HCT116 (cell line): ENCODE measurements at regions not wholly inside any gene's neighbourhood (a gene's known extent, or its start where the extent isn't known, plus 50 kb on each side); places are given as distances from the start of the nearest gene placed in this dataset.

Experiments
- ATAC-seq: fragments of 200-7000 bp; cut with Tn5 transposase; 2 replicates; pipeline ENCODE4 v1.9.1; 2020; ENCODE audit warnings: mild to moderate bottlenecking, moderate library complexity
- BruUV-seq: library from RNA; stranded (reverse); fragments of 400-500 nt; replicated peaks from 2 replicates; lab custom pipeline; 2021; lab: Mats Ljungman, UMichigan
- CTCF ChIA-PET: fragments of 300-600 bp; sonication (Branson Sonifier 250); formaldehyde crosslinking; loops from one replicate; lab custom pipeline; 2021; ENCODE audit warnings: antibody characterized with exemption; lab: Charles Lee
- POLR2A ChIA-PET: fragments of 300-600, 350-600 bp; sonication (Branson Sonifier 250); formaldehyde crosslinking; loops from one replicate; lab custom pipeline; 2021; ENCODE audit warnings: antibody characterized with exemption; lab: Charles Lee
- RAD21 ChIA-PET, 2 experiments: fragments of 300-600 bp; sonication (Branson Sonifier 250); formaldehyde crosslinking; loops; one replicate each; lab custom pipeline; 2023; ENCODE audit warnings: low total read pairs in 2 of 2; ENCODE audit not compliant: uncharacterized antibody in 2 of 2, unreplicated experiment in 2 of 2, low non-redundant PET in 1 of 2; lab: Charles Lee
- DNase-seq: peaks from one replicate; pipeline ENCODE4 v3.0.0-alpha.2; 2010; ENCODE audit warnings: low read depth, low spot score
- H2AFZ ChIP-seq: fragments of 200-600 bp; shearing (Covaris generic), sonication (generic); 2 replicates; pipeline ENCODE4 v1.6.1; 2017; ENCODE audit warnings: low read depth, mixed run types, mixed read lengths, antibody characterized with exemption, low read length; ENCODE audit not compliant: poor library complexity, severe bottlenecking
- H3K27ac ChIP-seq: 2 replicates; pipeline ENCODE4 v1.5.1; 2012; ENCODE audit warnings: low read depth, low read length
- H3K27me3 ChIP-seq: fragments of 200-600 bp; sonication (generic); 2 replicates; pipeline ENCODE4 v1.6.1; 2016; ENCODE audit warnings: mixed run types, low read length, mixed read lengths; ENCODE audit not compliant: insufficient read depth
- H3K36me3 ChIP-seq, 2 experiments: fragments of 200-500 bp in 1 of 2; fragments of 200-600 bp in 1 of 2; sonication (Bioruptor generic) in 1 of 2; sonication (generic) in 1 of 2; 2 replicates each; pipeline versions ENCODE4 v1.5.1 to v1.6.1; 2014 to 2016; ENCODE audit warnings: low read length in 2 of 2, inconsistent platforms in 1 of 2, mixed read lengths in 1 of 2, mixed run types in 1 of 2; ENCODE audit not compliant: insufficient read depth in 2 of 2, control insufficient read depth in 1 of 2
- H3K4me1 ChIP-seq, 2 experiments: fragments of 200-600 bp in 1 of 2; sonication (generic) in 1 of 2; 2 replicates each; pipeline versions ENCODE4 v1.5.1 to v1.6.1; 2012 to 2017; ENCODE audit warnings: low read length in 2 of 2, inconsistent platforms in 1 of 2, mild to moderate bottlenecking in 1 of 2, mixed read lengths in 1 of 2, mixed run types in 1 of 2, moderate library complexity in 1 of 2; ENCODE audit not compliant: insufficient read depth in 2 of 2, control insufficient read depth in 1 of 2
- H3K4me2 ChIP-seq: fragments of 200-600 bp; sonication (generic); 2 replicates; pipeline ENCODE4 v1.6.1; 2017; ENCODE audit warnings: mixed run types, low read length, mixed read lengths
- H3K4me3 ChIP-seq, 2 experiments: fragments of 200-600 bp in 1 of 2; sonication (generic) in 1 of 2; replicated peaks in 1 of 2; 2 replicates each; pipeline ENCODE4 v1.5.1; 2011 to 2016; ENCODE audit warnings: low read length in 2 of 2, control low read depth in 1 of 2, low read depth in 1 of 2, mild to moderate bottlenecking in 1 of 2, mixed read lengths in 1 of 2, mixed run types in 1 of 2
- H3K79me2 ChIP-seq: fragments of 200-600 bp; sonication (generic); 2 replicates; pipeline ENCODE4 v1.6.1; 2017; ENCODE audit warnings: mild to moderate bottlenecking, mixed run types, low read length, moderate library complexity, mixed read lengths; ENCODE audit not compliant: insufficient read depth
- H3K9ac ChIP-seq: fragments of 200-600 bp; sonication (generic); 2 replicates; pipeline ENCODE4 v1.6.1; 2016; ENCODE audit warnings: low read length, mixed read lengths
- H3K9me2 ChIP-seq: fragments of 200-600 bp; sonication (generic), shearing (Covaris generic); 2 replicates; pipeline ENCODE4 v1.6.1; 2017; ENCODE audit warnings: mixed run types, mild to moderate bottlenecking, moderate library complexity; ENCODE audit not compliant: insufficient read depth
- H3K9me3 ChIP-seq, 2 experiments: fragments of 200-500 bp in 1 of 2; fragments of 200-600 bp in 1 of 2; sonication (Bioruptor generic) in 1 of 2; sonication (generic) in 1 of 2; 2 replicates each; pipeline ENCODE4 v1.6.1; 2014 to 2017; ENCODE audit warnings: low read length in 2 of 2, mixed read lengths in 2 of 2, inconsistent platforms in 1 of 2, low read depth in 1 of 2, mild to moderate bottlenecking in 1 of 2, mixed run types in 1 of 2, moderate library complexity in 1 of 2; ENCODE audit not compliant: control insufficient read depth in 1 of 2, insufficient read depth in 1 of 2
- H4K20me1 ChIP-seq: fragments of 200-600 bp; sonication (generic), shearing (Covaris generic); 2 replicates; pipeline ENCODE4 v1.6.1; 2017; ENCODE audit warnings: mixed run types, mild to moderate bottlenecking, moderate library complexity; ENCODE audit not compliant: insufficient read depth
- CBX3 ChIP-seq: IDR thresholded peaks from 2 replicates; pipeline ENCODE4 v1.6.1; 2012; ENCODE audit warnings: low read depth
- EGR1 ChIP-seq: IDR thresholded peaks from 2 replicates; pipeline ENCODE4 v1.6.1; 2012; ENCODE audit warnings: low read depth
- MAX ChIP-seq: IDR thresholded peaks from 2 replicates; pipeline ENCODE4 v1.6.1; 2012
- POLR2A ChIP-seq: IDR thresholded peaks from 2 replicates; pipeline ENCODE4 v1.7.0; 2011; ENCODE audit warnings: borderline replicate concordance; ENCODE audit not compliant: insufficient read depth, insufficient read length; ENCODE audit errors: extremely low read depth
- POLR2AphosphoS5 ChIP-seq: IDR thresholded peaks from 2 replicates; pipeline ENCODE4 v1.6.1; 2011; ENCODE audit warnings: mild to moderate bottlenecking, low read depth, low read length, moderate library complexity
- REST ChIP-seq: IDR thresholded peaks from 2 replicates; pipeline ENCODE4 v1.6.1; 2012; ENCODE audit warnings: low read depth
- SIN3A ChIP-seq: IDR thresholded peaks from 2 replicates; pipeline ENCODE4 v1.6.1; 2012; ENCODE audit warnings: low read depth
- TCF7L2 ChIP-seq: IDR thresholded peaks from 2 replicates; pipeline ENCODE4 v1.7.0; 2011; ENCODE audit warnings: borderline replicate concordance, inconsistent platforms; ENCODE audit not compliant: insufficient read depth, insufficient read length; ENCODE audit errors: extremely low read depth
- intact Hi-C: fragments of 100-400 bp; cut with micrococcal nuclease; formaldehyde crosslinking; loops from 2 replicates; pipeline ENCODE4 v1.10.0; 2022

GRCh38 chr5:133783481-133783880 is 171.1 kb upstream of the FSTL4 start (continued):
- no peak for TF ChIP-seq REST

DNA sequence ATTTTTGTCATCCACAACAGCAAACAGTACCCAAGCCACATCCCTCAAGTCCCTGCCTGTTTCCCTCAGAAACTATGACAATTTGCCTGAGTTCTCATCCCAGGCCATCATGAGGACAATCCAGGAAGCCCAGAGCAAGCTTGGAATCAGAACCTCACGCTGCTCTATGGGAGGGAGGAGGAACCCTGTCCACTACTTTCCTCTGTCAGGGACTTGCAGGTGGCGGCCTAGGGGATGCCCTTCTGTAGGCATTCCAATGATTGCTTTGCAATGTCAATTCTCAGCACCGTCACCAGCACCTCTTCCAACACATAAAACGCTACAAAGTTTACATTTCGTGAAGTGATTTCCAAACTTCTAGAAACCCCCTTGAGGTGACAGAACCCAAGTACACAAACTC is 170.4 kb upstream of the FSTL4 start:
- Histone ChIP-seq H3K79me2 (no peaks in the 10 kb centered on the region), H3K4me1 (no peaks in the 10 kb centered on the region), H3K27me3 (no peaks in the 10 kb centered on the region), H2AFZ (no peak overlapping the region), H3K36me3 (no peaks in the 10 kb centered on the region), H3K4me3 (no peak overlapping the region), H3K4me2 (no peak overlapping the region), H3K9me3 (no peaks in the 10 kb centered on the region), H3K9ac (no peak overlapping the region), H4K20me1 (no peaks in the 10 kb centered on the region), H3K27ac (no peak overlapping the region), H3K9me2 (no peaks in the 10 kb centered on the region)
- no peak for ATAC-seq
- CTCF ChIA-PET, result no interaction called here
- intact Hi-C loops, result no loop called here
- POLR2A ChIA-PET, result no interaction called here
- no peak for DNase-seq
- TF ChIP-seq TCF7L2 (no peak), POLR2A (no peak), CBX3 (no peak), POLR2AphosphoS5 (no peak), EGR1 (no peak), SIN3A (no peak), MAX (no peak)
- RAD21 ChIA-PET, result no interaction called here
- BruUV-seq, result no TSS peak
